ENCODE measurements at regions not wholly inside any gene's neighbourhood (a gene's known extent, or its start where the extent isn't known, plus 50 kb on each side); places are given as distances from the start of the nearest gene placed in this dataset.
"Not testable (repeated sequence)": the region's sequence is repeated elsewhere in the genome, so short reads cannot be mapped to it uniquely, and the experiment has no call there.

GRCh38 chr6:23804289-23804688, 321.7 kb upstream of the NRSN1 start:
- H3K4me3 ChIP-seq; H3K4me2 ChIP-seq; ATAC-seq; FAIRE-seq; CTCF ChIA-PET; H3K27ac ChIP-seq; POLR2A ChIA-PET; H3K9me3 ChIP-seq; DNase-seq (ENCODE audit: low read depth in 1 of 2, low spot score in 1 of 2); H3K4me1 ChIP-seq: not testable (repeated sequence)
- WGBS (ENCODE audit: missing lambda C conversion rate), result no CpG with 5 or more reads among the region's 15 CpGs

- H3K9me3 ChIP-seq; POLR2A ChIA-PET; FAIRE-seq; H3K4me1 ChIP-seq; DNase-seq (ENCODE audit: low read depth in 1 of 2, low spot score in 1 of 2); H3K27ac ChIP-seq; H3K4me3 ChIP-seq; ATAC-seq; CTCF ChIA-PET; H3K4me2 ChIP-seq: not testable (repeated sequence)
- WGBS (ENCODE audit: missing lambda C conversion rate), result 33% methylated on average over 4 of the region's 5 CpGs
Observed at GRCh38 chr6:23821141-23821540, 304.9 kb upstream of the NRSN1 start.

- Histone ChIP-seq H3K4me3 (no peak overlapping the region), H3K27ac (no peak overlapping the region), H3K4me1 (no peaks in the 10 kb centered on the region), H3K4me2 (no peak overlapping the region), H3K9me3 (no peaks in the 10 kb centered on the region)
- TF ChIP-seq KDM5A (IDR thresholded peaks at IDR 0.05) (no peak), TP53 (CRISPR knock-in tag; IDR thresholded peaks at IDR 0.05) (no peak), CHD2 (IDR thresholded peaks at IDR 0.05; ENCODE audit: low read length, partially characterized antibody) (no peak), POLR2A (IDR thresholded peaks at IDR 0.05; ENCODE audit: low read length) (no peak), CBX8 (IDR thresholded peaks at IDR 0.05) (no peak), HMGXB4 (CRISPR knock-in tag; IDR thresholded peaks at IDR 0.05; ENCODE audit: borderline replicate concordance) (no peak), HOXB5 (CRISPR knock-in tag; IDR thresholded peaks at IDR 0.05) (no peak), NFE2L2 (conservative IDR thresholded peaks at IDR 0.05; ENCODE audit: low read length) (no peak), HEYL (CRISPR knock-in tag; IDR thresholded peaks at IDR 0.05) (no peak), ZFP36 (IDR thresholded peaks at IDR 0.05; ENCODE audit: borderline replicate concordance, partially characterized antibody) (no peak), RNF2 (IDR thresholded peaks at IDR 0.05; ENCODE audit: borderline replicate concordance, low read depth) (no peak), BCL3 (IDR thresholded peaks at IDR 0.05) (no peak), JUNB (IDR thresholded peaks at IDR 0.05) (no peak), CBX2 (IDR thresholded peaks at IDR 0.05; ENCODE audit: borderline replicate concordance, low read depth) (no peak), REST (IDR thresholded peaks at IDR 0.05) (no peak), MAX (IDR thresholded peaks at IDR 0.05) (no peak)
- CTCF ChIA-PET, result no interaction called here
- ATAC-seq (no peak), FAIRE-seq (no peak), DNase-seq (ENCODE audit: low read depth in 1 of 2, low spot score in 1 of 2) (no peak)
- 0% methylated on average over 1 of the region's 1 CpG for WGBS (ENCODE audit: missing lambda C conversion rate)
- POLR2A ChIA-PET, result no interaction called here
Observed at GRCh38 chr6:23823421-23823820, 302.6 kb upstream of the NRSN1 start.

Data from A549 (cell line).